HG02884 (cell line): ENCODE measurements at regions not wholly inside any gene's neighbourhood (a gene's known extent, or its start where the extent isn't known, plus 50 kb on each side); places are given as distances from the start of the nearest gene placed in this dataset.

ENCODE experiments used
- ATAC-seq: cut with Tn5 transposase; IDR thresholded peaks from one replicate; pipeline ENCODE4 v1.9.1; 2021; ENCODE audit warnings: mild to moderate bottlenecking, moderate library complexity; ENCODE audit not compliant: unreplicated experiment

- no peak for ATAC-seq
These were observed 87.8 kb downstream of the PMP22 start for GRCh38 chr17:15177343-15177742.

- ATAC-seq, result no peak
These were observed 89.8 kb downstream of the PMP22 start for GRCh38 chr17:15175356-15175755.

- no peak for ATAC-seq
These were observed 93.7 kb downstream of the PMP22 start for GRCh38 chr17:15171167-15172047.

- no peak for ATAC-seq
These were observed 95.5 kb downstream of the PMP22 start for GRCh38 chr17:15169676-15170075.

GRCh38 chr17:15168379-15168778 lies 96.7 kb downstream of the PMP22 start:
- no peak for ATAC-seq

- no peak for ATAC-seq
These were observed 103.7 kb downstream of the PMP22 start for GRCh38 chr17:15161395-15161794.

- ATAC-seq, result no peak
These were observed 108.1 kb downstream of the PMP22 start for GRCh38 chr17:15157051-15157450.

GRCh38 chr17:15154618-15155017 lies 110.5 kb downstream of the PMP22 start:
- ATAC-seq, result no peak

GRCh38 chr17:15145621-15146020 lies 119.5 kb downstream of the PMP22 start:
- ATAC-seq, result no peak

GRCh38 chr17:15143524-15143923 lies 121.6 kb downstream of the PMP22 start:
- ATAC-seq, result no peak

- no peak for ATAC-seq
These were observed 130.8 kb downstream of the PMP22 start for GRCh38 chr17:15134363-15134762.

GRCh38 chr17:15133826-15134225 lies 131.3 kb downstream of the PMP22 start:
- no peak for ATAC-seq

GRCh38 chr17:15133143-15133542 lies 132.0 kb downstream of the PMP22 start:
- ATAC-seq, result no peak

GRCh38 chr17:15130426-15130825 lies 134.7 kb downstream of the PMP22 start:
- no peak for ATAC-seq

- ATAC-seq, result no peak
These were observed 135.1 kb downstream of the PMP22 start for GRCh38 chr17:15129986-15130385.

- no peak for ATAC-seq
These were observed 140.4 kb downstream of the PMP22 start for GRCh38 chr17:15124746-15125145.

GRCh38 chr17:15124264-15124595 lies 140.9 kb downstream of the PMP22 start:
- no peak for ATAC-seq

- no peak for ATAC-seq
These were observed 141.4 kb downstream of the PMP22 start for GRCh38 chr17:15123593-15124263.

GRCh38 chr17:15122857-15123256 lies 142.3 kb downstream of the PMP22 start:
- no peak for ATAC-seq

GRCh38 chr17:15121426-15121825 lies 143.7 kb downstream of the PMP22 start:
- ATAC-seq, result no peak

- no peak for ATAC-seq
These were observed 145.2 kb downstream of the PMP22 start for GRCh38 chr17:15119968-15120367.

- no peak for ATAC-seq
These were observed 147.9 kb downstream of the PMP22 start for GRCh38 chr17:15117239-15117638.
